Ectodermal cell (in vitro differentiated cells): ENCODE measurements at regions not wholly inside any gene's neighbourhood (a gene's known extent, or its start where the extent isn't known, plus 50 kb on each side); places are given as distances from the start of the nearest gene placed in this dataset.

Experiments used
- H3K27ac ChIP-seq: 2 replicates; pipeline ENCODE4 v1.7.0; 2013; ENCODE audit warnings: mild to moderate bottlenecking, low read depth, low read length; ENCODE audit not compliant: insufficient read depth, poor library complexity, severe bottlenecking
- H3K27me3 ChIP-seq: 2 replicates; pipeline ENCODE4 v1.7.0; 2013; ENCODE audit warnings: mild to moderate bottlenecking, low read length; ENCODE audit not compliant: insufficient read depth, control insufficient read depth, poor library complexity, severe bottlenecking
- H3K36me3 ChIP-seq: one replicate; pipeline ENCODE4 v1.7.0; 2013; ENCODE audit warnings: low read length; ENCODE audit not compliant: control insufficient read depth, insufficient read depth
- H3K4me1 ChIP-seq: one replicate; pipeline ENCODE4 v1.7.0; 2013; ENCODE audit warnings: low read length; ENCODE audit not compliant: control insufficient read depth, insufficient read depth
- H3K4me3 ChIP-seq: 2 replicates; pipeline ENCODE4 v1.7.0; 2013; ENCODE audit warnings: low read depth, low read length, control low read depth; ENCODE audit not compliant: insufficient read depth
- H3K9me3 ChIP-seq: 2 replicates; pipeline ENCODE4 v1.7.0; 2013; ENCODE audit warnings: mild to moderate bottlenecking, low read length, moderate library complexity; ENCODE audit not compliant: control insufficient read depth
- WGBS, 2 experiments: methylation state at CpG; one replicate each; pipeline ENCODE4 v1.1.7; 2013; ENCODE audit warnings: missing lambda C conversion rate in 2 of 2; 5-methylcytosine and 5-hydroxymethylcytosine counted together

DNA sequence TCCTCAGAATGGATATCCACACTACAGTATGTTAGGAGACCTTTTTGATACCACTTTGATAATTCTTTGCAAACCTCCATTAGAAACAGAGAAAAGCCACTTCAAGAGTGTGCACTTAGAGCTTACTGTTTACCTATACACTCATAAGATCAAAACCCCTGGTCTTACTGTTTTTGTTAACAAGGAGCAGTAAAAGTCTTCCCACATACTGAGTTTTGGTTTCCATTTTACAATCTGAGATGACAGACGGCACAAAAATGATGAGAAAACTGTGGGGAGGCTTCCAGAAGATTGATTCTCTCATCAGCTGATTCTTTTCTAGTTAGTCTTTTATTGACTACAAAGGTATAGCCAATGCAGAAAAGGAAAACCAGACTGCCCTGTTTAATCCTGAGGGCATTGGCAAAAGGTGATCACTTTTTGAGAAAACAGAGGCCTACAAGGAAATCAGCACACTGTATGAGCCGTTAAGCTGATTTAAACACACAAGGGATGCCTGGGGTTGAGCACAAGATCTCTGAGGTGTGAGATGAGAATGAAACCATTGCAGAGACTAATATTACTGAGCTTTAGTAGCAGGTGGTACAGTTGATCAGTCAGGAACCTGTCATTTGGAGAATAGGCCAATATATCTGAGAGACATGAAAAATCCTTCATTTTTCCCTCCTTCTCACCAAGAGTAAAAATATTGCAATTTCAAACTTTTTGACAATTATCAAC lies 368.6 kb downstream of the GRB14 start:
- WGBS, 2 experiments = 62 to 72% methylated on average over 2 of the region's 2 CpGs
- H3K27ac ChIP-seq = no peak overlapping the region

DNA sequence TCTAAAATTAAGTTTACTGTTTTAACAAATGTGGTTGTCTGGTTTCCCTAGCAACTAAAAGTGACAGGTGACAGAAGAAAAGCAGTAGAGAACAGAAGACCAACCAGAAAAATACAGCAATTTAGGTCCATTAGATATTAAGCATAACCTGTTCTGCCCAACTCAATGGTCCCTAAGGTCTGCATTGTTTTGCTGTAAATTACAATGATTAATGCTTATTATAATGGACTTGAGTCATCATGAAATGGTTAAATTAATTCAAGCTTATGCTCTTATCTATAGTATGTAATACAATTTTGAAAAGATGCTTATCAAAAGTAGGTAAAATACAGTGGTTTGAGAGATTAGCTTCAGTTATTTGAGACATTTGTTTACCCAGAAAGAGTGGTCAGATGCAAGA lies 378.0 kb downstream of the GRB14 start:
- Histone ChIP-seq H3K36me3 (no peaks in the 10 kb centered on the region), H3K4me1 (no peaks in the 10 kb centered on the region), H3K27me3 (no peaks in the 10 kb centered on the region), H3K9me3 (no peaks in the 10 kb centered on the region), H3K27ac (no peak overlapping the region), H3K4me3 (no peak overlapping the region)

More for the DNA sequence above, 368.6 kb downstream of the GRB14 start:
- H3K27me3 ChIP-seq = no peaks in the 10 kb centered on the region
- H3K9me3 ChIP-seq = no peaks in the 10 kb centered on the region
- H3K4me1 ChIP-seq = no peaks in the 10 kb centered on the region
- H3K36me3 ChIP-seq = no peaks in the 10 kb centered on the region
- no peak overlapping the region for H3K4me3 ChIP-seq

GRCh38 chr2:164242409-164242808 lies 378.9 kb downstream of the GRB14 start:
- no peaks in the 10 kb centered on the region for H3K36me3 ChIP-seq

GRCh38 chr2:164234074-164234473 lies 387.2 kb downstream of the GRB14 start:
- WGBS, 2 experiments = 100% methylated on average over 1 of the region's 1 CpG; no CpG with 5 or more reads in 1 of the 2 experiments
- H3K27me3 ChIP-seq = no peaks in the 10 kb centered on the region
- no peak overlapping the region for H3K27ac ChIP-seq
- no peaks in the 10 kb centered on the region for H3K4me1 ChIP-seq
- no peaks in the 10 kb centered on the region for H3K36me3 ChIP-seq
- no peak overlapping the region for H3K4me3 ChIP-seq
- H3K9me3 ChIP-seq = no peaks in the 10 kb centered on the region

More at GRCh38 chr2:164242409-164242808, 378.9 kb downstream of the GRB14 start:
- no peak overlapping the region for H3K4me3 ChIP-seq
- H3K9me3 ChIP-seq = no peaks in the 10 kb centered on the region
- no peak overlapping the region for H3K27ac ChIP-seq
- no peaks in the 10 kb centered on the region for H3K27me3 ChIP-seq
- H3K4me1 ChIP-seq = no peaks in the 10 kb centered on the region
- WGBS, 2 experiments = 94 to 96% methylated on average over 3 of the region's 3 CpGs

DNA sequence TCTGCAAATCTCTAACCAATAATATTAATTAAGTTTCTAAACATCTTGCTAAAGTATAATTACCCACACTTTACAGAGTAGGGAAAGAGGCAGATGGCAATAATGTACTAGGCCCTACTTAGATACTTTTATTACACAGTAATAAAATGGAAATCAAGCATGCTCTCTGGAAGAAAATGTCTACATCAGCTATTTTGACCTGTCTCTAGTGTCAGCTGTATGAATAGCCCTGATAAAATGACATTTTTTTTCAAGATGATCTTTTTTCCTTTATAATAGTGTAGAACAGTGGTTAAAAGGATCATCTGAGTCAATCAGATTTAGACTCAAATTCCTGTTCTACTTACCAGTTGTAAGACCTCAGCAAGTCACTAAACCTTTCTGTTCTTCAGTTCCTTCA lies 397.3 kb downstream of the GRB14 start:
- no peaks in the 10 kb centered on the region for H3K36me3 ChIP-seq
- H3K27ac ChIP-seq = no peak overlapping the region
- H3K4me1 ChIP-seq = no peaks in the 10 kb centered on the region
- H3K9me3 ChIP-seq = no peaks in the 10 kb centered on the region
- H3K4me3 ChIP-seq = no peak overlapping the region
- no peaks in the 10 kb centered on the region for H3K27me3 ChIP-seq

- H3K4me1 ChIP-seq = no peaks in the 10 kb centered on the region
- H3K36me3 ChIP-seq = no peaks in the 10 kb centered on the region
- no peaks in the 10 kb centered on the region for H3K9me3 ChIP-seq
- H3K27ac ChIP-seq = no peak overlapping the region
- H3K4me3 ChIP-seq = no peak overlapping the region
- 100% methylated on average over 1 of the region's 2 CpGs; no CpG with 5 or more reads in 1 of the 2 experiments for WGBS, 2 experiments
- no peaks in the 10 kb centered on the region for H3K27me3 ChIP-seq
These were observed 399.8 kb downstream of the GRB14 start for GRCh38 chr2:164221473-164221872.

DNA sequence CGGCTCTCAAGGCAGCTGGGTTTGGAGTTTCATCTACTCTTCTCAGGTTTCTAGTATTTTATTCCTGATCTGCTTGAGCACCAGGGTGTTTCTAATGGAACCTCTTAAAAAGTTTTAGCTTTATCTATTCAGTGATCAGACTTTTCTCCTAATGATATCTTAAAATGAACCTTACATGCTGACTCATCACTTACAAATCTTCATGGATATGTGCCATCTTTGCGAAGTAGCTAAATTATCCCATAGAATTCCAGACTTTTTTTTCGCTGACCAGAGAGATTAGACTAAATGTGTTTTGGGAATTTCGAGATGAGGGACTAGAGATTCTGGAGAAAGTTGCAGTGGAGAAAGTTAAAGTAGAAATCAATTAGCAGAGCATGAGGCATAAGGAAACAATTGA lies 401.0 kb downstream of the GRB14 start:
- Histone ChIP-seq H3K27me3 (no peaks in the 10 kb centered on the region), H3K4me3 (no peak overlapping the region), H3K27ac (no peak overlapping the region), H3K4me1 (no peaks in the 10 kb centered on the region), H3K36me3 (no peaks in the 10 kb centered on the region), H3K9me3 (no peaks in the 10 kb centered on the region)
- 94% methylated on average over 4 of the region's 4 CpGs for WGBS, 2 experiments

- Histone ChIP-seq H3K4me3 (no peak overlapping the region), H3K27me3 (no peaks in the 10 kb centered on the region), H3K27ac (no peak overlapping the region), H3K9me3 (no peaks in the 10 kb centered on the region), H3K4me1 (no peaks in the 10 kb centered on the region), H3K36me3 (no peaks in the 10 kb centered on the region)
- 83 to 97% methylated on average over 1 of the region's 1 CpG for WGBS, 2 experiments
These were observed 407.4 kb downstream of the GRB14 start for GRCh38 chr2:164213916-164214315.

DNA sequence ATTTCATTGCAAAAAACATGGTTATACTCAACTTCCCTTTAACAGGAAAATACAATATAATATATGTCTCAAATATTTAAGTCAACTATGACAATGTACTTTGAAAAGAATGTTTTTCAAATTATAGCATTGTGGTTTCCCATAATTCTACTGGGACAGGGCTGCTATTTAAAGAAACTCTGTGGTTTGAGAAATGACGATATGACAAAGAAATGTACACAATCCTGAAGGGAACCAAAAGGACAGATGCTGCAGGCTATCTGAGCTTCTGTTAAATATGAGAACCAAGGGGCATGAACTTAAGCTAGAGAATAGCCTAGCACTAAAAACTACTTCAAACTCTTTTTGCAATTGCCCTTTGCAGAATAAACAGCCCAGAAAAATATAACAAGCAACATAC lies 415.9 kb downstream of the GRB14 start:
- Histone ChIP-seq H3K27ac (no peak overlapping the region), H3K9me3 (no peaks in the 10 kb centered on the region), H3K4me3 (no peak overlapping the region), H3K36me3 (no peaks in the 10 kb centered on the region), H3K4me1 (no peaks in the 10 kb centered on the region), H3K27me3 (no peaks in the 10 kb centered on the region)
- 94 to 96% methylated on average over 1 of the region's 1 CpG for WGBS, 2 experiments

DNA sequence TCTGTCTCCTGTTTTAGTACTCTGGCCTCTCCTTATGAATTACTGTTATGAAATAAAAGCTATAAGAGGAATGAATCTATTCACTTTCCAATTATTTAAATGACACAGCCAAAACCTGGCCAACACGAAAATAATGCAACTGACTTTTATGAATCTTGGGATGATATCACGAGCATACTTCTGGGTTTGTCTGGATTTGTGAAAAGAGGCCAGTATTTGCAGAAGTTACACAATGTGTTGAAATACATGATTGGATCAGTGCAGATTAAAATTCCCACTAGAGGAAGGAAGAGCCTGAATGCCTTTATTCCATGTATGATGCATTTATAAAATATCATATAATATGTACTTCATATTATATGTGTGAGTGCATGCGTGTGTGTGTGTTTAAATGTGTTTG lies 418.2 kb downstream of the GRB14 start:
- Histone ChIP-seq H3K4me1 (no peaks in the 10 kb centered on the region), H3K27ac (no peak overlapping the region), H3K27me3 (no peaks in the 10 kb centered on the region), H3K4me3 (no peak overlapping the region), H3K36me3 (no peaks in the 10 kb centered on the region), H3K9me3 (no peaks in the 10 kb centered on the region)
- WGBS, 2 experiments = 89 to 97% methylated on average over 2 to 3 of the region's 3 CpGs

GRCh38 chr2:164198256-164198655 lies 423.0 kb downstream of the GRB14 start:
- 86 to 92% methylated on average over 1 of the region's 1 CpG for WGBS, 2 experiments
- Histone ChIP-seq H3K4me3 (no peak overlapping the region), H3K9me3 (no peaks in the 10 kb centered on the region), H3K27me3 (no peaks in the 10 kb centered on the region), H3K36me3 (no peaks in the 10 kb centered on the region), H3K4me1 (no peaks in the 10 kb centered on the region), H3K27ac (no peak overlapping the region)
